ENCODE measurements at regions not wholly inside any gene's neighbourhood (a gene's known extent, or its start where the extent isn't known, plus 50 kb on each side); places are given as distances from the start of the nearest gene placed in this dataset.

GRCh38 chr7:112897839-112898431 is 107.7 kb upstream of the TMEM168 start:
- BruUV-seq (replicated peaks) = no TSS peak
- ChIA-PET RAD21 (ENCODE audit: low non-redundant PET in 1 of 2, low total read pairs in 2 of 2, uncharacterized antibody in 2 of 2, unreplicated experiment in 2 of 2) (no interaction called here), CTCF (interaction anchor here (3.6 kb wide), 1 partner anchor 348 kb away, joined by 22 read pairs; no protein-coding TSS in a partner anchor), POLR2A (no interaction called here)
- Histone ChIP-seq H3K9me3 (ENCODE audit: control insufficient read depth in 1 of 2, insufficient read depth in 1 of 2, low read depth in 1 of 2, low read length in 2 of 2) (no peaks in the 10 kb centered on the region), H3K4me3 (replicated peaks in 1 of 2; ENCODE audit: low read depth in 1 of 2, low read length in 2 of 2) (no peak overlapping the region), H3K9ac (ENCODE audit: low read length) (no peak overlapping the region), H4K20me1 (ENCODE audit: insufficient read depth) (no peaks in the 10 kb centered on the region; the same call in 1 of the 2 replicates), H3K79me2 (ENCODE audit: insufficient read depth, low read length) (no peaks in the 10 kb centered on the region), H3K36me3 (ENCODE audit: control insufficient read depth in 1 of 2, insufficient read depth in 2 of 2, low read length in 2 of 2) (no peaks in the 10 kb centered on the region), H3K27me3 (ENCODE audit: insufficient read depth, low read length) (no peaks in the 10 kb centered on the region), H3K9me2 (ENCODE audit: insufficient read depth) (no peaks in the 10 kb centered on the region), H3K27ac (ENCODE audit: low read depth, low read length) (no peak overlapping the region), H2AFZ (ENCODE audit: low read depth, low read length, poor library complexity, severe bottlenecking) (no peak overlapping the region), H3K4me2 (ENCODE audit: low read length) (no peak overlapping the region), H3K4me1 (ENCODE audit: control insufficient read depth in 1 of 2, insufficient read depth in 2 of 2, low read length in 2 of 2) (no peaks in the 10 kb centered on the region)
- DNase-seq (ENCODE audit: low read depth, low spot score) = no peak
- intact Hi-C loops (cut with micrococcal nuclease) = loop anchor here (1.0 to 10.0 kb wide), 5 partner anchors 348 to 1156 kb away; no protein-coding TSS in a partner anchor
- TF ChIP-seq EGR1 (IDR thresholded peaks at IDR 0.05; ENCODE audit: low read depth) (no peak), MAX (IDR thresholded peaks at IDR 0.05) (no peak), FOSL1 (IDR thresholded peaks at IDR 0.05; ENCODE audit: low read depth) (no peak), POLR2AphosphoS5 (IDR thresholded peaks at IDR 0.05; ENCODE audit: low read depth, low read length) (no peak), EZH2 (IDR thresholded peaks at IDR 0.05) (no peak), EZH2phosphoT487 (IDR thresholded peaks at IDR 0.05; ENCODE audit: borderline replicate concordance) (no peak), ZBTB33 (IDR thresholded peaks at IDR 0.05; ENCODE audit: extremely low read depth, insufficient replicate concordance, low read length) (no peak), POLR2A (IDR thresholded peaks at IDR 0.05; ENCODE audit: borderline replicate concordance, extremely low read depth, insufficient read depth, insufficient read length) (no peak), REST (IDR thresholded peaks at IDR 0.05; ENCODE audit: low read depth) (no peak), SIN3A (IDR thresholded peaks at IDR 0.05; ENCODE audit: low read depth) (no peak), JUND (IDR thresholded peaks at IDR 0.05) (no peak), ZFX (IDR thresholded peaks at IDR 0.05) (no peak), SRF (IDR thresholded peaks at IDR 0.05; ENCODE audit: low read depth) (no peak)
- peak; percentile 6; the same call in 1 of the 2 replicates for ATAC-seq
